Stimulated activated effector memory CD8-positive, alpha-beta T cell treated with anti-CD3 and anti-CD28 coated beads, Interleukin-12 subunit alpha, Interleukin-12 subunit beta, amount 100 ng/mL, for 72 hours (primary cell): ENCODE measurements at regions not wholly inside any gene's neighbourhood (a gene's known extent, or its start where the extent isn't known, plus 50 kb on each side); places are given as distances from the start of the nearest gene placed in this dataset.
A peak's percentile ranks its signal among the peaks of the same experiment; 100 is the strongest.

Experiments
- ATAC-seq: fragments of 150-1000 bp; cut with Tn5 transposase; 2 replicates; pipeline ENCODE4 v1.10.0; 2021
- DNase-seq, 2 donors: peaks; one replicate each; pipeline ENCODE4 v3.0.0; 2021 to 2022; ENCODE audit warnings: low spot score in 2 of 2
- H3K27ac Mint-ChIP-seq: one replicate; pipeline ENCODE4 v1.8.0; 2022; ENCODE audit warnings: mild to moderate bottlenecking, mixed read lengths
- H3K36me3 Mint-ChIP-seq: one replicate; pipeline ENCODE4 v1.8.0; 2022; ENCODE audit warnings: mild to moderate bottlenecking, mixed read lengths
- H3K4me1 Mint-ChIP-seq: one replicate; pipeline ENCODE4 v1.8.0; 2022; ENCODE audit warnings: mixed read lengths
- H3K4me3 Mint-ChIP-seq: one replicate; pipeline ENCODE4 v1.8.0; 2022; ENCODE audit warnings: mild to moderate bottlenecking, mixed read lengths
- H3K9me3 Mint-ChIP-seq: one replicate; pipeline ENCODE4 v1.8.0; 2022; ENCODE audit warnings: mixed read lengths

DNA sequence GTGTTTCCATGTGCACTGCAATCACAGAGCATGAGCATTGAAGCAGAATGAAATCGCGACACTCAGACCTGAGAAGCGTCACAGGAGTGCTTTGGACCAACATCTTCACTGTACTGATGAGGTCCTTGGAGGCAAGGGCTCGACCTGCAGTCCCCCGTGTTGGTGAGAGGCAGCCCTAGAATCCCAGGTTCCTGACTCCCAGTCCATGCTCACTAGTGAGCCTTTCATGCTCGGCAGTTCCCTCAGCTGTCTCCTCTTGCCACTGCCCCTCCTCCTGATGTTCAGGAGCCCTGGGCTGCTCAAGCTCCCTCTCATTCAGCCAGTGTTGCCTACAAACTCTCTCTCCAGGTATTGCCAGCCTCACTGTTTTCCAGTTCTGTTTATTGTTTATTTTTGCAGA lies 291.4 kb downstream of the DYSF start:
- Mint-ChIP-seq H3K4me3 (no peak overlapping the region), H3K4me1 (no peaks in the 10 kb centered on the region), H3K36me3 (no peaks in the 10 kb centered on the region), H3K9me3 (no peaks in the 10 kb centered on the region), H3K27ac (no peak overlapping the region)
- DNase-seq, result no peak
- ATAC-seq, result no peak

DNA sequence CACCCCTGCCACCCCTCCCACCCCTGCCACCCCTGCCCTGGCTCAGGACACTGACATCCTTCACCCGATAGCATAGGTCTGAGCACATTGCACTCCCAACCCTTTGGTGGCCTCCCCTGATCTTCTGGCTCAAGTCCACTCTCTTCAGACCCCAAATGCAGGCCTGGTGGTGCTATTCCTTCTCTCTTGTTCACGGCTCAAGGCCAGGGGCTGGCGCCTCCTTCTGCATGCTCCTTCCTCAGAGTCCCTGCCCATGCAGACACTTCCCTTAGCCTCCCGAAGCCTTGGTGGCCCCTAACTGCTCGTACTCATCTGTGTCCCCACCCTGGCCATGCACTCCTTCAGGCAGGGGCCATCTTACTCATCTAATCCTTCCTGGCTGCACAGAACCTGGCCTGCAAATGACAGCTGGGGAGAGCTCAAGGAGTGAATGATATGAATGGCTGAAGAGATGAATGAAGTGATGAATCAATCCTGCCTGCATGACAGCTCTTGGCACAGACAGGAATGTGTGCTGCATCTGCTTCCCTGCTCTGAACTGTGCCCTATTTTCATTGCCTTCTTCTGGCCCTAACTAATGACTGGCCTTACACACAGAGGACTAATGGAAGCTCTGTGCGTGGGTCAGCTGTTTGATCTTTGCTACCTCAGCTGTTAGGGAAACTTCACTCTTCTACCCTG lies 290.8 kb downstream of the DYSF start:
- DNase-seq, result peak in 1 of 2 donors; percentile 29
- H3K4me1 Mint-ChIP-seq, result no peaks in the 10 kb centered on the region
- H3K4me3 Mint-ChIP-seq, result no peak overlapping the region
- peak; percentile 18 for ATAC-seq
- H3K9me3 Mint-ChIP-seq, result no peaks in the 10 kb centered on the region
- H3K36me3 Mint-ChIP-seq, result no peaks in the 10 kb centered on the region
- no peak overlapping the region for H3K27ac Mint-ChIP-seq

DNA sequence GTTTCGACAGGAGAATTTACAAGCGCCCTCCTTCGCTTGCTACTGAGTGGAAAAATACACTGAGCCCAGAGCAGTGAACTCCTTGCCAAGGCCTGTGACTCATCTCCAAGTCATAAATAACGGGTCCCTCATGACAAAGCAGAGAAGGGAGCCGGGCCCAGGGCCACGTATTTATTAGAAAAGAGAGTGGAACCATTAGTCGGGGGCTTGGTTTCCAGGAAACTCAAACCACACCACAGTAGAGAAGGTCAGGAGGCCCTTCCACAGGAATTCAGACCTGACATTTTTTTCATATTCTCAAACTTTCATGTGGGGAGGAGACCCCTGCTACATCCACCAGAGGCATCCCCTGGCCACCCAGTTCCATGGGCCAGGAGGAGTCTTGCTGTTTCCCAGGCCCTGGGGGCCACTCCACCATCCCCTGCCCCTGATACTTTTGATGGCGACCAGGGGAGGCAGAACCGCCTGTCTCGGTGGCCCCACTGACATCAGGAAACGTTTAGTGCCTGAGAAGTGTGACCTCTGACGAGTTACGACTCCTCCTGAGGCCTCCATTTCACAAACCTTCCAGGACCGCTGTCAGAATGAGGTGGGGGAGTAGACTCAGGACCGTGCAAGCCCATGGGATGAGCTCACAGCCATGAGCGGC lies 289.7 kb downstream of the DYSF start:
- peak in 1 of 2 donors; percentile 22 for DNase-seq
- no peak for ATAC-seq
- no peaks in the 10 kb centered on the region for H3K4me1 Mint-ChIP-seq
- no peak overlapping the region for H3K27ac Mint-ChIP-seq
- H3K36me3 Mint-ChIP-seq, result no peaks in the 10 kb centered on the region
- H3K9me3 Mint-ChIP-seq, result peaks cover 3% of the 10 kb centered on the region
- no peak overlapping the region for H3K4me3 Mint-ChIP-seq

DNA sequence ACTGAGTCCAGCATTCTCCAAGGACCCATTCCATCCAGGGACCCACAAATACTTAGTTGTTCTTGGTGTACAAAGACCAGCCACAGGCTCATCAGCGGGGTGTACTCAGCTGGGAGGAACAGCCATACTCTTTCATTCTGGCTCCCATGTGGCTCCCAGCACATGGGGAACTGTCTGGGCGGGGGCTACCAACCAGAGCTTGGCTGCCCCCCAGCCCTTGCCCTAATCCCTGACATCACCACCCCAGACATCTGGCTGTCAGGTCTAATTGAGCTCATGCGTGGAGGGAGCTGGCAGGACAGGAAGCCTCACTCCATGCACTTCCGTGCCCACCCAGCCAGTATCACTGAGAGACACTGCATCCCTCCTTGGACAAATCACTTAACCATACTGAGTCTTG lies 283.6 kb downstream of the DYSF start:
- Mint-ChIP-seq H3K9me3 (peaks cover 3% of the 10 kb centered on the region), H3K36me3 (no peaks in the 10 kb centered on the region), H3K4me3 (no peak overlapping the region), H3K27ac (no peak overlapping the region), H3K4me1 (no peaks in the 10 kb centered on the region)
- DNase-seq (no peak), ATAC-seq (peak; percentile 34)

DNA sequence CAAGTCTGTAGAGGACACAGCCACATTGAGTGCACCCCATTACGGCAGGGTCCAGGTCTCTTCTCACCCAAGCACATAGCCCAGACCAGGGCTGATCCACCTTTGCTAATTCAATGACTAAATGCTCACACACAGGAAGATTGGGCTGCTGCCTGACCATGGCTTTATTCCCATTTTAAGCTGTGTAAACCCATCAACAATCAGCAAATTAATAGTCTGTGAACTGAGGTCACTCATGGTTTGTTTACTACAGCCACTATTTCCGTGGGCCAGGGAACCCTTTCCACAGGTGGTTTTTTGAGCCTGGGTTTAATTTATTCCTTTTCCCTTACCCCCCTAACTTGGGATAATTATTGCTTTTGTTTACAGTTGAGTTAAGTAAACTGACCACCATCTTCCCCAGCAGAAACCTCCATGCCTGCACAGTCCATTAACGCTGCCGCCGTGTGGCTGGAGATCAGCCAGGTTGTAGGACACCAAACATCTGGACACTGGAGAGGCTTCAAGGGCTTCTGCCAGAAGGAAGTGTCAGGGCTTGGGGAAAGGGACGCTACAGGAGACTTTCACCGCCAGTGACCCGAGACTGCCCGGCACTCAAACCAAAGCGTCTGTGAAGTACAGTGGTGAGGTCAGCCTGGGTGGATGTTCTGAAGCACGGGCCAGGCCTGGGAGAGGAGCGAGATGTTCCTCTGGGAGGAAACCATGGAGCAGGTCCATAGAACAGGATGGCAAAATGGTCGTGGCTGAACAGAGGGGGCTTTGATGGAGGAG lies 282.9 kb downstream of the DYSF start:
- H3K4me1 Mint-ChIP-seq, result no peaks in the 10 kb centered on the region
- H3K27ac Mint-ChIP-seq, result no peak overlapping the region
- no peaks in the 10 kb centered on the region for H3K36me3 Mint-ChIP-seq
- no peak overlapping the region for H3K4me3 Mint-ChIP-seq
- peaks cover 3% of the 10 kb centered on the region for H3K9me3 Mint-ChIP-seq
- no peak for DNase-seq
- no peak for ATAC-seq
